ENCODE measurements at regions not wholly inside any gene's neighbourhood (a gene's known extent, or its start where the extent isn't known, plus 50 kb on each side); places are given as distances from the start of the nearest gene placed in this dataset.

GRCh38 chr16:6192532-6192931 is 1094.9 kb upstream of the EEF2KMT start:
- DNase-seq (ENCODE audit: low read depth, low spot score): no peak
- in situ Hi-C loops (cut with HindIII; ENCODE audit: low pct_unique_long_range_greater_than_20kb, low sequenced_read_pairs): no loop called here

GRCh38 chr16:6190776-6191175 is 1093.2 kb upstream of the EEF2KMT start:
- in situ Hi-C loops (cut with HindIII; ENCODE audit: low pct_unique_long_range_greater_than_20kb, low sequenced_read_pairs): no loop called here
- no peak for DNase-seq (ENCODE audit: low read depth, low spot score)

- DNase-seq (ENCODE audit: low read depth, low spot score): no peak
- in situ Hi-C loops (cut with HindIII; ENCODE audit: low pct_unique_long_range_greater_than_20kb, low sequenced_read_pairs): no loop called here
Observed at GRCh38 chr16:6189216-6189615, 1091.6 kb upstream of the EEF2KMT start.

GRCh38 chr16:6177616-6178180 is 1080.1 kb upstream of the EEF2KMT start:
- no peak for DNase-seq (ENCODE audit: low read depth, low spot score)
- in situ Hi-C loops (cut with HindIII; ENCODE audit: low pct_unique_long_range_greater_than_20kb, low sequenced_read_pairs): no loop called here

- DNase-seq (ENCODE audit: low read depth, low spot score): no peak
- in situ Hi-C loops (cut with HindIII; ENCODE audit: low pct_unique_long_range_greater_than_20kb, low sequenced_read_pairs): no loop called here
Observed at GRCh38 chr16:6170022-6170421, 1072.4 kb upstream of the EEF2KMT start.

GRCh38 chr16:6165330-6165979 is 1067.9 kb upstream of the EEF2KMT start:
- peak; percentile 26 for DNase-seq (ENCODE audit: low read depth, low spot score)
- in situ Hi-C loops (cut with HindIII; ENCODE audit: low pct_unique_long_range_greater_than_20kb, low sequenced_read_pairs): no loop called here

- in situ Hi-C loops (cut with HindIII; ENCODE audit: low pct_unique_long_range_greater_than_20kb, low sequenced_read_pairs): no loop called here
- no peak for DNase-seq (ENCODE audit: low read depth, low spot score)
Observed at GRCh38 chr16:6160871-6161270, 1063.3 kb upstream of the EEF2KMT start.

GRCh38 chr16:6160303-6160702 is 1062.7 kb upstream of the EEF2KMT start:
- in situ Hi-C loops (cut with HindIII; ENCODE audit: low pct_unique_long_range_greater_than_20kb, low sequenced_read_pairs): no loop called here
- no peak for DNase-seq (ENCODE audit: low read depth, low spot score)

GRCh38 chr16:6157806-6158205 is 1060.2 kb upstream of the EEF2KMT start:
- DNase-seq (ENCODE audit: low read depth, low spot score): peak; percentile 4
- in situ Hi-C loops (cut with HindIII; ENCODE audit: low pct_unique_long_range_greater_than_20kb, low sequenced_read_pairs): no loop called here

- in situ Hi-C loops (cut with HindIII; ENCODE audit: low pct_unique_long_range_greater_than_20kb, low sequenced_read_pairs): no loop called here
Observed at GRCh38 chr16:6155271-6155670, 1057.7 kb upstream of the EEF2KMT start.

GRCh38 chr16:6153901-6154300 is 1056.3 kb upstream of the EEF2KMT start:
- DNase-seq (ENCODE audit: low read depth, low spot score): peak; percentile 10
- in situ Hi-C loops (cut with HindIII; ENCODE audit: low pct_unique_long_range_greater_than_20kb, low sequenced_read_pairs): no loop called here

More at GRCh38 chr16:6155271-6155670, 1057.7 kb upstream of the EEF2KMT start:
- no peak for DNase-seq (ENCODE audit: low read depth, low spot score)

- in situ Hi-C loops (cut with HindIII; ENCODE audit: low pct_unique_long_range_greater_than_20kb, low sequenced_read_pairs): no loop called here
- DNase-seq (ENCODE audit: low read depth, low spot score): no peak
Observed at GRCh38 chr16:6149031-6149430, 1051.4 kb upstream of the EEF2KMT start.

- no peak for DNase-seq (ENCODE audit: low read depth, low spot score)
- in situ Hi-C loops (cut with HindIII; ENCODE audit: low pct_unique_long_range_greater_than_20kb, low sequenced_read_pairs): no loop called here
Observed at GRCh38 chr16:6148361-6148760, 1050.8 kb upstream of the EEF2KMT start.

- in situ Hi-C loops (cut with HindIII; ENCODE audit: low pct_unique_long_range_greater_than_20kb, low sequenced_read_pairs): no loop called here
- no peak for DNase-seq (ENCODE audit: low read depth, low spot score)
Observed at GRCh38 chr16:6146874-6147425, 1049.4 kb upstream of the EEF2KMT start.

GRCh38 chr16:6146356-6146755 is 1048.8 kb upstream of the EEF2KMT start:
- DNase-seq (ENCODE audit: low read depth, low spot score): no peak
- in situ Hi-C loops (cut with HindIII; ENCODE audit: low pct_unique_long_range_greater_than_20kb, low sequenced_read_pairs): no loop called here

- in situ Hi-C loops (cut with HindIII; ENCODE audit: low pct_unique_long_range_greater_than_20kb, low sequenced_read_pairs): no loop called here
Observed at GRCh38 chr16:6144463-6144862, 1046.9 kb upstream of the EEF2KMT start.

GRCh38 chr16:6143020-6143419 is 1045.4 kb upstream of the EEF2KMT start:
- in situ Hi-C loops (cut with HindIII; ENCODE audit: low pct_unique_long_range_greater_than_20kb, low sequenced_read_pairs): no loop called here
- no peak for DNase-seq (ENCODE audit: low read depth, low spot score)

More at GRCh38 chr16:6144463-6144862, 1046.9 kb upstream of the EEF2KMT start:
- DNase-seq (ENCODE audit: low read depth, low spot score): no peak

GRCh38 chr16:6133009-6133557 is 1035.5 kb upstream of the EEF2KMT start:
- in situ Hi-C loops (cut with HindIII; ENCODE audit: low pct_unique_long_range_greater_than_20kb, low sequenced_read_pairs): no loop called here

GRCh38 chr16:6132121-6132520 is 1034.5 kb upstream of the EEF2KMT start:
- in situ Hi-C loops (cut with HindIII; ENCODE audit: low pct_unique_long_range_greater_than_20kb, low sequenced_read_pairs): no loop called here
- no peak for DNase-seq (ENCODE audit: low read depth, low spot score)

More at GRCh38 chr16:6133009-6133557, 1035.5 kb upstream of the EEF2KMT start:
- DNase-seq (ENCODE audit: low read depth, low spot score): no peak
